Mucosa of stomach (tissue), 1 donor: ENCODE measurements at regions not wholly inside any gene's neighbourhood (a gene's known extent, or its start where the extent isn't known, plus 50 kb on each side); places are given as distances from the start of the nearest gene placed in this dataset.

ENCODE experiments used
- H3K27me3 ChIP-seq: one replicate; pipeline ENCODE4 v1.7.0; 2013; ENCODE audit warnings: mild to moderate bottlenecking, low read length; ENCODE audit not compliant: control insufficient read depth, insufficient read depth
- H3K36me3 ChIP-seq: one replicate; pipeline ENCODE4 v1.7.0; 2013; ENCODE audit warnings: low read length; ENCODE audit not compliant: control insufficient read depth, insufficient read depth
- H3K4me1 ChIP-seq: one replicate; pipeline ENCODE4 v1.7.0; 2013; ENCODE audit warnings: mild to moderate bottlenecking, low read length; ENCODE audit not compliant: control insufficient read depth, insufficient read depth
- H3K4me3 ChIP-seq: one replicate; pipeline ENCODE4 v1.7.0; 2013; ENCODE audit warnings: low read length
- H3K9ac ChIP-seq: one replicate; pipeline ENCODE4 v1.7.0; 2013; ENCODE audit warnings: mild to moderate bottlenecking, low read length, moderate library complexity
- H3K9me3 ChIP-seq: one replicate; pipeline ENCODE4 v1.7.0; 2013; ENCODE audit warnings: mild to moderate bottlenecking, low read length, moderate library complexity; ENCODE audit not compliant: control insufficient read depth
- donor health status: Pancreatic carcinoma.

DNA sequence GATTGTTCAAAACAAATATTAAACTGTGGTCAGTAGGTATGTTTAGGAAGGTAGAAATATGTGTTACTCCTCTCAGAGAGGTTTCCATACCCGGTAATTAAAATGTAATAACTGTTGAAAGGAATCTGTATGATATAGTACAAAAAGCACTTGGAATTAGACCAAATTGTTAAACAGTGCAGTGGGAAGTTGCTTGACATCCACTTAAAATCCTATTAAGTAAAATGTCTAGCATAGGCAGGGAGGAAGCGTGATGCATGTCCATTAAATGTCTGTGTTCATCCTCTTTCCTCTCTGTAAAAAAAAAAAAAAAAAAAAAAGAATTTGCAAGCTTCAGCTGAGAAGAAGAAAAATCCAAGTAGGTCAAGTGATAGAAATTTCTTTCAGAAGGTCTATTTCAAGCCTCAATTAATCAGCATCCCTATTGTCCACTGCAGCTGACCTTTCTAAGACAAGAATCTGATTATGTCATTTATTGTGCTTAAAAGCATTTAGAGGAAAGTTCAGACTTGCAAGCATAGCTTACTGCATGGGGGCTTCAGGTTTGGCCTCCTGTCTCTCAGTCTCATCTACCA lies 265.6 kb upstream of the RGS6 start:
- Histone ChIP-seq H3K36me3 (no peaks in the 10 kb centered on the region), H3K4me1 (no peaks in the 10 kb centered on the region), H3K4me3 (no peak overlapping the region), H3K27me3 (no peaks in the 10 kb centered on the region), H3K9ac (no peak overlapping the region), H3K9me3 (no peaks in the 10 kb centered on the region)

DNA sequence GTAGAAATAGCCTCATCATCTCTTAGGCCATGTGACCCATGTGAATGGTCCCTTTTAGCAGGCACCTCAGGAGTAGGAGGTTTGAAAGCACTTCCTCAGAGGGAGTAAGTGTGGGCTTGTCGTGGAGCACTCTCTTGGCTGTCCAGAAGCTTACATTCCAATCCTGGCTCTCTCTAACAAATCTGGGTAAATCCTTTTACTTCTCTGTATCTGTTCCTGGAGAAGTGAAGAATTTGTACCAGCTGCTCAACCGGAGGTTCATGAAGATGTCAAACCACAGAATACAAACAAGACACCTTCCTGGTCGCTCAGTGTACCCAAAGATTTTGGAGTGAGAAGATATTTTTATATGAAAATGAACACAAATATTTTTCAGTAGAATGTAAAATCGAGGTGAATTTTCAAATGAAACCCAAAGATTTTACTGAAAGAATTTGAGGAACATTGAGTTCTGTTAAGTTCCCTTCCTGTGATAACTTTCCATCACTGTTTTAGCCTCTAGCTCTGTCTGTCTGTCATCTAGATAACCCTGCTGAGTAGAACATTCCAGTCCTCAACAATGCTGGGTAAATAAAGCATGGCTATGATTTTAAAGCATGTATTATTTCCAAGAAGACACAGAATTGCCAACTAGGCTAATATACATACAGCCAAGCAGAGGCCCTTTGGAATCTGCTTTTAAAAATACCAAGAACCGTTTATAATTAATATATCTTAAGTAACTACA lies 263.9 kb upstream of the RGS6 start:
- no peaks in the 10 kb centered on the region for H3K4me1 ChIP-seq
- no peaks in the 10 kb centered on the region for H3K27me3 ChIP-seq
- H3K9me3 ChIP-seq = no peaks in the 10 kb centered on the region
- no peaks in the 10 kb centered on the region for H3K36me3 ChIP-seq
- H3K4me3 ChIP-seq = no peak overlapping the region
- no peak overlapping the region for H3K9ac ChIP-seq

DNA sequence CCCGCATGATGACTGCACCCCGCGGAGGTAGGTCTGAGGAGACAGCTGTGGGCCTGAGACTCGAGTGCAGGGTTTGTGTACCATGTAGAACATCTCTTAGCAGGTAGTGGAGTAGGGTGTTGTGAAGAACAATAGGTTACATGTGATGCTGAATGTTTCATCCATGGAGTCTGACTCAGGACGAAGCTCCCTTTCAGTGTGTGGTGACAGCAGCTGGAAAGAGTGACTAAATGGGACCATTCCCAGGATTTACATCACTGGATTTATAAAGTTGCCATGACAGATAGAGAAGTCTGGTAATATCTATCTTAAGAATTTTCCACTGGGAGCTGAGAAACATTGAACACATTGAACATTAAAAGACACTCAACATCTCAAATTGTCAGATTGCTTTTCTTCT lies 259.6 kb upstream of the RGS6 start:
- H3K4me3 ChIP-seq = no peak overlapping the region
- H3K9ac ChIP-seq = no peak overlapping the region
- no peaks in the 10 kb centered on the region for H3K36me3 ChIP-seq
- H3K9me3 ChIP-seq = no peaks in the 10 kb centered on the region
- H3K4me1 ChIP-seq = no peaks in the 10 kb centered on the region
- H3K27me3 ChIP-seq = no peaks in the 10 kb centered on the region

DNA sequence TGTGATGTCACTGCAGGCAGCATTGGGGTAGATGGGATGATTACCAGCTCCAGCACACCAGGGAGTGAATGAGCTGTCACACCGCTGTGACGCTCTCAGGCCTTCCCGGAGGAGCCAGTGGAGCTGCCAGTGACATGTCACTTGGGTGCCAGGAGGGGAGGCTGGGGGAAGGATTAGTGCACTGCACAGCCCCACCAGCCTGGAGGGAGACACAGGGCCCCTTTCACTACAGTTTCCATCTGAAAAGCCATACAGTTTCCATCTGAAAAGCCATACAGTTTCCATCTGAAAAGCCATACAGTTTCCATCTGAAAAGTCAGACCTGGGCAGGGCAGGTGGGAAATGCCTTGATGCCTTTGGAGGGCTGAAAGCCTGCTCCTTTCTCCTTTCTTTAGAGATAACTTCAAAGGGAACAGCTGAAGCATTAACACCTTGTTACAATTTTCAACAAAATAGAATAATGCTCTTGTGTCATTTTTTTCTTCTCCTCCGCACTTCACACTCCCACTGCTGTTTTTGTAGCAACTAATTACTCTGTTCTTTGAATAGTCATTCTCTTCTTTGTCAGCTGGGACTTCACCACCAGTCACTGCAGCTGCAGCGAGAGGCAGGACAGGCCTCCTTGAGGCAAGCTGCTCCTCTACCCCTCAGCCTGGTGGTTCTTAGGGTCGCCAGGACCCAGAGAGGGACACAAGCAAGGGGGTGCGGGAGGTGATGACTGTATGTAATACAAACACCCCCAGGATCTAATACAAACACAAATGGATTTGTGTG lies 256.9 kb upstream of the RGS6 start:
- Histone ChIP-seq H3K9me3 (no peaks in the 10 kb centered on the region), H3K9ac (no peak overlapping the region), H3K36me3 (no peaks in the 10 kb centered on the region), H3K27me3 (no peaks in the 10 kb centered on the region), H3K4me3 (no peak overlapping the region), H3K4me1 (no peaks in the 10 kb centered on the region)

DNA sequence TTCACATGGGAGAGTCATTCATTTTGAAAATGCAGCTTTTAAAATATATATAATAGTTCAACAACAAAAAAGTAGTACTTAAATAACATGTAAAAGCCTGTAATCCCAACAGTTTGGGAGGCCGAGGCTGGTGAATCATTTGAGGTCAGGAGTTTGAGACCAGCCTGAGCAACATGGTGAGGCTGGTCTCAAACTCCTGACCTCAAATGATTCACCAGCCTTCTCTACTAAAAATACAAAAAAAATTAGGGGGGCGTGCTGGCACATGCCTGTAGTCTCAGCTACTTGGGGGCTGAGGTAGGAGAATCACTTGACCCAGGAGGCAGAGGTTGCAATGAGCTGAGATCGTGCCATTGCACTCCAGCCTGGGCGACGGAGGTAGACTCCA lies 256.3 kb upstream of the RGS6 start:
- H3K4me3 ChIP-seq = no peak overlapping the region
- no peaks in the 10 kb centered on the region for H3K4me1 ChIP-seq
- H3K36me3 ChIP-seq = no peaks in the 10 kb centered on the region
- H3K9ac ChIP-seq = no peak overlapping the region
- H3K27me3 ChIP-seq = no peaks in the 10 kb centered on the region
- no peaks in the 10 kb centered on the region for H3K9me3 ChIP-seq

DNA sequence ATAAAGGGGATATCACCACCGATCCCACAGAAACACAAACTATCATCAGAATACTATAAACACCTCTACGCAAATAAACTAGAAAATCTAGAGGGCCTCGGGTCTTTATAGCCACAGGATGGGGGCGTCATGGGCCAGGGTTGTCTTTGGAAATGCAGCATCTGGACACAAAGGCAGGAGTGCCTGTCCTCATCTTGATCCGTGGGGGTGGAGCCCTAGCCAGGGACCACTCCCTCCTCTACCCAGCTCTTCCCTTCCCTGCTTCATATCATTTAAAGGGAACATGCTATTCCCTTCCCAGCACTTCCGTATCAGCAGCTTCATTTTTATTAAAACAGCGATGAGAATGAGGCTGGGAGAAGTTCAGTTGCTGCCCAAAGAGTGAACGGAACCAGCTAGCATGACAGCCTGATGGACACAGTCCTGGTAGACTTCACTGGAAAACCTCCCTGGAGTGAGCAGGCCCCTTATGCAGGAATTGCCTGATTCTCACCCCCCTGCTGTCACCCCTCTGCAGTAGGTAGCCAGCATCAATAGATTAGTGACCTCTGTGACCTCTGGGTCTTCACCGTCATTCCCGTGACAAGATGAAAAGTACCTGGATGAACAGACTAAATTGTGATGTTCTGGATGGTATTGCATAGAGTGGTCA lies 251.4 kb upstream of the RGS6 start:
- no peaks in the 10 kb centered on the region for H3K9me3 ChIP-seq
- no peaks in the 10 kb centered on the region for H3K4me1 ChIP-seq
- H3K36me3 ChIP-seq = no peaks in the 10 kb centered on the region
- H3K9ac ChIP-seq = no peak overlapping the region
- no peaks in the 10 kb centered on the region for H3K27me3 ChIP-seq
- H3K4me3 ChIP-seq = no peak overlapping the region

DNA sequence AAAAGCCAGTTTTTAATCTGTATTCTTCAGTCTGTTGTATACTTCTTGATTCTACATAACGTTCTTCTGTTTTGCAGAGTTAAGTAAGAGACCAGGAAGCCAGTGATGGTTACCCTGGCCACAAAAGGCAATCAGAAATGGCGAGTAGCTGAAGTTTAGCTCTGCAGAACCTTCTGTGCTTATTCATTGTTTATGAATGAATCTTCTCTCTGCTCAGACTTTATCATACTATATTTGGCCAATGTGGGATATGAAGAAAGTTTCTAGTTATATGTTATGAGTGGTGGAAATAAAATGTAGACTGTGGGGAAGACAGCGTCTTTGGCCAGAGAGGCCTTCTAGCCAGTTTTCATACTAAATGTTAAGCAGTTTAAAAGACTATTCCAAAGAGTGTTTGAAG lies 249.9 kb upstream of the RGS6 start:
- no peaks in the 10 kb centered on the region for H3K36me3 ChIP-seq
- H3K9me3 ChIP-seq = no peaks in the 10 kb centered on the region
- no peaks in the 10 kb centered on the region for H3K4me1 ChIP-seq
- no peaks in the 10 kb centered on the region for H3K27me3 ChIP-seq
- H3K9ac ChIP-seq = no peak overlapping the region
- H3K4me3 ChIP-seq = no peak overlapping the region

DNA sequence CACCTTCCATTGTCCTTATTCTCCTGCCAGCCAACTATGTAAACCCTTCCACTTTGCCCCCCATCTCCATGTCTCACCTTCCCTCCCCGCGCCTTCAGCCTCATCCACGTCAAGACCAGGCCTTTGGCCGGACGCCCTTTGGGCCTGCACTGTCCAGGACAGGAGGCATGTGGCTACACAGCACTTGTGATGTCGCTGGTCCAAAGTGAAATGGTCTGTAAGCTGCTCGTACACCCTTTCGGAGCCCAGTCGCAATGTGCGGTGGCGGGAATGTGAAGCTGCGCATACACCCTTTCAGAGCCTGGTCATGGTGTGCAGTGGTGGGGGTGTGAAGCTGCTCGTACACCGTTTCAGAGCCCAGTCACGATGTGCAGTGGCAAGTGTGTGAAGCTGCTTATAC lies 247.9 kb upstream of the RGS6 start:
- Histone ChIP-seq H3K4me3 (no peak overlapping the region), H3K9ac (no peak overlapping the region), H3K36me3 (no peaks in the 10 kb centered on the region), H3K27me3 (no peaks in the 10 kb centered on the region), H3K9me3 (no peaks in the 10 kb centered on the region), H3K4me1 (no peaks in the 10 kb centered on the region)

DNA sequence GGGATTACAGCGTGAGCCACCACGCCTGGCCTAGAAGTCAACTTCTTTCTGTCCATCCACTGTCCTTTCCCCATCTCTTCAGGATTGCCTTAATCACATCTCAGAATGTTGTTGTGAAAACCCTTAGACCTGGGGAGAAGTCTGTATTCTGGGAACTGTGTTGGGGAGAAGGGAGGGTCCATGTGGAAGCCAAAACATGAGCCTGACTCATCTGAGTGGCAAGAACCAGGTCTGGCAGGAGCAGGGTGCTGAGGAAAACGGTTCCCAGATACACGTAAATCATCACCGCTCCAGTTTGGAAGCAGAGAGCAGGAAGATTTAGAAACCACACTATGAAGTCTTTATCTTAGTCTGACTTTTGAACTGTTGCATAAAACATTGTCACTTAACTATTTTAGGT lies 245.6 kb upstream of the RGS6 start:
- no peaks in the 10 kb centered on the region for H3K36me3 ChIP-seq
- H3K27me3 ChIP-seq = no peaks in the 10 kb centered on the region
- no peaks in the 10 kb centered on the region for H3K9me3 ChIP-seq
- H3K9ac ChIP-seq = no peak overlapping the region
- no peak overlapping the region for H3K4me3 ChIP-seq
- no peaks in the 10 kb centered on the region for H3K4me1 ChIP-seq

DNA sequence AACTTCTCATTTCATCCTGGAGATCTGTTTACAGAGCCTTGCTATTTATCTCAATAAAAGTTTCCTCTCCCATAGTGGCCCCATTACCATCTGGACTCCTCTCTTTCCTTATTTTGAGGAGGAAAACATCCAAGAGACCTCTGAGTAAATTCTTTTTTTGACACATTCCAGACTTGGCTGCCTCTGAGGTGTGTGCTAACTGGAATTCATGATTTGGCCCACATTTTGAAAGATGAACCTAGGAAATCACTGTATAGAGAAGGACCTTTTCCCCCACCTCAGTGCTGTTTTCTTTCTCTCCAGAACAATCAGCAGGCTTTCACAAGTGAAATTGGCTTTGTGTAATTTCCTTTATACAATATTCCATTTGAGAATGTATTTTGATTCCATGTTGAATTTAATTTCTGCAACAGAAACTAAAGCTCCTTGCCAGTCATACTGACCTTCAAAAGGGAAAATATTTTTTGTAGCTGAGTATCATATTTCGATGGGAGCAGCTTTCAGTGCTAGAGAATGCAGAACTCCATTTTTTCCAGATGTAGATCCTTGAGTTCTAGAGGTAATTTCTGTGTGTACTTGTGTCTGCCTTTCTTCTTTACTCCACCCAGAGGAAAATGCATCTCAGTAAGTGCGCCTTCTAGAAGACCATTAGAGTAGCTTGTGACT lies 244.9 kb upstream of the RGS6 start:
- Histone ChIP-seq H3K9me3 (no peaks in the 10 kb centered on the region), H3K9ac (no peak overlapping the region), H3K27me3 (no peaks in the 10 kb centered on the region), H3K4me3 (no peak overlapping the region), H3K36me3 (no peaks in the 10 kb centered on the region), H3K4me1 (no peaks in the 10 kb centered on the region)

DNA sequence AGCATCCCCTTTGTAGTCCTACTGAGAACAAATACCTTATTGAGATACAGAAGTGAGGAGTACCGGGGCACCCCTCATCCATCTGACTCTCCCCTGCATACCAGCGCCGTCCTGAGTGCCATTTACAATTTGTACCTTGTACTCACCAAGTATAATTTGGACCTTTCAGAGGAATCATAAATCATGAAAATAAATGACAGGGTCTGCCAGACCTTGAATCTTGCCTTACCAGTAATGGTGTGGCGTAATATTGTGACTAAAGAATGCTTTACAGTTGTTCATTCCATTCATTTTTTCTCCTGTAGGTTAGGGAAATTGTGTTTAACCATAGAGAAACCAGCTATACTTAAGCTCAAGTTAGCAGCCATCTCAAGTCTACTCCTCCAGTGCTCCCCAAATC lies 243.7 kb upstream of the RGS6 start:
- Histone ChIP-seq H3K4me1 (no peaks in the 10 kb centered on the region), H3K36me3 (no peaks in the 10 kb centered on the region), H3K4me3 (no peak overlapping the region), H3K9ac (no peak overlapping the region), H3K9me3 (no peaks in the 10 kb centered on the region), H3K27me3 (no peaks in the 10 kb centered on the region)

DNA sequence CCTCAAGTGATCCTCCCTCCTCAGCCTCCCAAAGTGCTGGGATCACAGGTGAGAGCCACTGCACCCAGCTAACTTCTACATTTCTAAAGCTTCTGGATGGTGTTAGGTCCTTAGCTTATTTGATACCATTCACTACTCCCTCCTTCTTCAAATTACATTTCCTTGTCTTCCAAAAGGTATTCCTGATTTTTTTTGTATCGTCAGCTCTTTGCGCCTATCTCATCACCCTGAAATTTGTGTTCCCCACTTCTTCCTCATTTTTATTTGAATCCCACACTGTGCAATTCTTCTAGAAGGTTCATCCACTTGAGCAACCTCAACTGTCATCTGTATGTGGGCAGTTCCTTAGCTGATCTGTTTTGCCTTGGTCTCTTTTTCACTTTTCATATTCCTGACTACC lies 241.8 kb upstream of the RGS6 start:
- H3K9ac ChIP-seq = no peak overlapping the region
- H3K9me3 ChIP-seq = no peaks in the 10 kb centered on the region
- H3K4me3 ChIP-seq = no peak overlapping the region
- H3K36me3 ChIP-seq = no peaks in the 10 kb centered on the region
- H3K27me3 ChIP-seq = no peaks in the 10 kb centered on the region
- no peaks in the 10 kb centered on the region for H3K4me1 ChIP-seq
